ENCODE measurements at regions not wholly inside any gene's neighbourhood (a gene's known extent, or its start where the extent isn't known, plus 50 kb on each side); places are given as distances from the start of the nearest gene placed in this dataset.
"Not testable (repeated sequence)": the region's sequence is repeated elsewhere in the genome, so short reads cannot be mapped to it uniquely, and the experiment has no call there.

DNA sequence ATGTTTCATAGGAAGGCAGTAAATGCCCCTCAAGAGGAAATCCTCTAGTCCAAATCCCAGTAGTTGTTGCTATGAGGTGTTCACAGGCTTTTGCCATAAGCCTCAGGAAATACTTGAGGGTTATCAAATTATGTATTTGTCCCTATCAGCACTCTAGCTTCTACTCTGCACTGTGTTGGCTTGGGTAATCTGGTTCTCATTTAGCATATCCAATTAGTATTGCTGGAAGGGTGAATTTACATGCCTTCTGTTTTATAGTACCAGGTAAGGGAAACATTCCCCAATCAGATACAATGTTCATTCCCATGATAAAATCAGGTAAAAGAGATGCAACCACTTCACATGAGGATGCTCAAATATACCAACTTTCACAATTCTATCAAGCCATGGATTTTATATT, 211.2 kb downstream of the S1PR1 start:
- ATAC-seq (no peak), DNase-seq (ENCODE audit: low read depth in 1 of 2, low spot score in 1 of 2) (no peak), FAIRE-seq (no peak)
- Histone ChIP-seq H3K9me3 (no peaks in the 10 kb centered on the region), H3K4me2 (no peak overlapping the region), H3K4me1 (no peaks in the 10 kb centered on the region), H3K27ac (no peak overlapping the region), H3K4me3 (no peak overlapping the region)
- ChIA-PET POLR2A (no interaction called here), CTCF (no interaction called here)
- TF ChIP-seq, protein P1, sequence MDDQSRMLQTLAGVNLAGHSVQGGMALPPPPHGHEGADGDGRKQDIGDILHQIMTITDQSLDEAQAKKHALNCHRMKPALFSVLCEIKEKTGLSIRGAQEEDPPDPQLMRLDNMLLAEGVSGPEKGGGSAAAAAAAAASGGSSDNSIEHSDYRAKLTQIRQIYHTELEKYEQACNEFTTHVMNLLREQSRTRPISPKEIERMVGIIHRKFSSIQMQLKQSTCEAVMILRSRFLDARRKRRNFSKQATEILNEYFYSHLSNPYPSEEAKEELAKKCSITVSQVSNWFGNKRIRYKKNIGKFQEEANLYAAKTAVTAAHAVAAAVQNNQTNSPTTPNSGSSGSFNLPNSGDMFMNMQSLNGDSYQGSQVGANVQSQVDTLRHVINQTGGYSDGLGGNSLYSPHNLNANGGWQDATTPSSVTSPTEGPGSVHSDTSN (IDR thresholded peaks at IDR 0.05): no peak
- no peak for TF ChIP-seq CHD2 (IDR thresholded peaks at IDR 0.05; ENCODE audit: low read length, partially characterized antibody)
- TF ChIP-seq, protein P2, sequence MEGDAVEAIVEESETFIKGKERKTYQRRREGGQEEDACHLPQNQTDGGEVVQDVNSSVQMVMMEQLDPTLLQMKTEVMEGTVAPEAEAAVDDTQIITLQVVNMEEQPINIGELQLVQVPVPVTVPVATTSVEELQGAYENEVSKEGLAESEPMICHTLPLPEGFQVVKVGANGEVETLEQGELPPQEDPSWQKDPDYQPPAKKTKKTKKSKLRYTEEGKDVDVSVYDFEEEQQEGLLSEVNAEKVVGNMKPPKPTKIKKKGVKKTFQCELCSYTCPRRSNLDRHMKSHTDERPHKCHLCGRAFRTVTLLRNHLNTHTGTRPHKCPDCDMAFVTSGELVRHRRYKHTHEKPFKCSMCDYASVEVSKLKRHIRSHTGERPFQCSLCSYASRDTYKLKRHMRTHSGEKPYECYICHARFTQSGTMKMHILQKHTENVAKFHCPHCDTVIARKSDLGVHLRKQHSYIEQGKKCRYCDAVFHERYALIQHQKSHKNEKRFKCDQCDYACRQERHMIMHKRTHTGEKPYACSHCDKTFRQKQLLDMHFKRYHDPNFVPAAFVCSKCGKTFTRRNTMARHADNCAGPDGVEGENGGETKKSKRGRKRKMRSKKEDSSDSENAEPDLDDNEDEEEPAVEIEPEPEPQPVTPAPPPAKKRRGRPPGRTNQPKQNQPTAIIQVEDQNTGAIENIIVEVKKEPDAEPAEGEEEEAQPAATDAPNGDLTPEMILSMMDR (IDR thresholded peaks at IDR 0.05): no peak
- no peak for TF ChIP-seq HOXB5 (CRISPR knock-in tag; IDR thresholded peaks at IDR 0.05)
- TF ChIP-seq RAD21 (conservative IDR thresholded peaks at IDR 0.05 in 1 of 2, IDR thresholded peaks at IDR 0.05 in 1 of 2): no peak
- no peak for TF ChIP-seq ZC3H11A (IDR thresholded peaks at IDR 0.05)
- TF ChIP-seq, protein P3, sequence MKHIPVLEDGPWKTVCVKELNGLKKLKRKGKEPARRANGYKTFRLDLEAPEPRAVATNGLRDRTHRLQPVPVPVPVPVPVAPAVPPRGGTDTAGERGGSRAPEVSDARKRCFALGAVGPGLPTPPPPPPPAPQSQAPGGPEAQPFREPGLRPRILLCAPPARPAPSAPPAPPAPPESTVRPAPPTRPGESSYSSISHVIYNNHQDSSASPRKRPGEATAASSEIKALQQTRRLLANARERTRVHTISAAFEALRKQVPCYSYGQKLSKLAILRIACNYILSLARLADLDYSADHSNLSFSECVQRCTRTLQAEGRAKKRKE (CRISPR knock-in tag; IDR thresholded peaks at IDR 0.05; ENCODE audit: low read depth): no peak
- TF ChIP-seq MAZ (IDR thresholded peaks at IDR 0.05; ENCODE audit: borderline replicate concordance, low read depth, low read length): no peak
- TF ChIP-seq, protein P4, sequence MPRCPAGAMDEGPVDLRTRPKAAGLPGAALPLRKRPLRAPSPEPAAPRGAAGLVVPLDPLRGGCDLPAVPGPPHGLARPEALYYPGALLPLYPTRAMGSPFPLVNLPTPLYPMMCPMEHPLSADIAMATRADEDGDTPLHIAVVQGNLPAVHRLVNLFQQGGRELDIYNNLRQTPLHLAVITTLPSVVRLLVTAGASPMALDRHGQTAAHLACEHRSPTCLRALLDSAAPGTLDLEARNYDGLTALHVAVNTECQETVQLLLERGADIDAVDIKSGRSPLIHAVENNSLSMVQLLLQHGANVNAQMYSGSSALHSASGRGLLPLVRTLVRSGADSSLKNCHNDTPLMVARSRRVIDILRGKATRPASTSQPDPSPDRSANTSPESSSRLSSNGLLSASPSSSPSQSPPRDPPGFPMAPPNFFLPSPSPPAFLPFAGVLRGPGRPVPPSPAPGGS (IDR thresholded peaks at IDR 0.05): no peak
- TF ChIP-seq RCOR1 (IDR thresholded peaks at IDR 0.05; ENCODE audit: low read depth, low read length): no peak

DNA sequence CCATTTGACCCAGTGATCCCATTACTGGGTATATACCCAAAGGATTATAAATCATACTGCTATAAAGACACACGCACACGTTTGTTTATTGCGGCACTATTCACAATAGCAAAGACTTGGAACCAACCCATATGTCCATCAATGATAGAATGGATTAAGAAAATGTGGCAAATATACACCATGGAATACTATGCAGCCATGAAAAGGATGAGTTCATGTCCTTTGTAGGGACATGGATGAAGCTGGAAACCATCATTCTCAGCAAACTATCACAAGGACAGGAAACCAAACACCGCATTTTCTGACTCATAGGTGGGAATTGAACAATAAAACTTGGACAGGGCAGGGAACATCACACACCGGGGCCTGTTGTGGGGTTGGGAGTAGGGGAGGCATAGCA, 213.9 kb downstream of the S1PR1 start:
- POLR2A ChIA-PET; CTCF ChIA-PET; ATAC-seq; DNase-seq (ENCODE audit: low read depth in 1 of 2, low spot score in 1 of 2); H3K4me2 ChIP-seq; H3K27ac ChIP-seq; FAIRE-seq; H3K4me1 ChIP-seq; H3K9me3 ChIP-seq; H3K4me3 ChIP-seq: not testable (repeated sequence)
- 21% methylated on average over 5 of the region's 5 CpGs for whole genome bisulfite sequencing (ENCODE audit: missing lambda C conversion rate)

DNA sequence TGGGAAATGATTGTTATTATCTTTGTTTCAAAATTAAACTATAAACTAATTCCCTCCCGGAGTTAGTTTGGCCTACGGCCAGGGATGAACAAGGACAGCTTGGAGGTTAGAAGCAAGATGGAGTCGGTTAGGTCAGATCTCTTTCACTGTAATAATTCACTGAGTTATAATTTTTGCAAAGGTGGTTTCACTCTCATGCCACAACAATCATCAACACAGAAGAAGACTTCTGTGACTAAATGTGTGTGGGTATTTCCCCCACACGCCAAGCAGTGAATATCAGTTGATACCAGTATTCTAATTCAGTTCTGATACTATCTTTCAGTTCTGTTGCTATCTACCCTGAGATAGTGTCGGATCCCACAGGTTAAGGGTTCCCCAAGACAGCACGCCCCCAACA, 215.1 kb downstream of the S1PR1 start:
- H3K9me3 ChIP-seq: no peaks in the 10 kb centered on the region
- no peaks in the 10 kb centered on the region for H3K4me1 ChIP-seq
- ChIA-PET CTCF (no interaction called here), POLR2A (no interaction called here)
- DNase-seq (ENCODE audit: low read depth in 1 of 2, low spot score in 1 of 2) (no peak), FAIRE-seq (no peak), ATAC-seq (no peak)
- no peak overlapping the region for H3K27ac ChIP-seq
- 8% methylated on average over 6 of the region's 6 CpGs for WGBS (ENCODE audit: missing lambda C conversion rate)
- TF ChIP-seq TP53 (CRISPR knock-in tag; IDR thresholded peaks at IDR 0.05) (no peak), SMC3 (IDR thresholded peaks at IDR 0.05) (no peak), MYC (IDR thresholded peaks at IDR 0.05; ENCODE audit: borderline replicate concordance, low read length) (no peak), CHD2 (IDR thresholded peaks at IDR 0.05; ENCODE audit: low read length, partially characterized antibody) (no peak), CHD4 (IDR thresholded peaks at IDR 0.05; ENCODE audit: borderline replicate concordance) (no peak), HEYL (CRISPR knock-in tag; IDR thresholded peaks at IDR 0.05) (no peak), CBX2 (IDR thresholded peaks at IDR 0.05; ENCODE audit: borderline replicate concordance, low read depth) (no peak), ESRRA (IDR thresholded peaks at IDR 0.05; ENCODE audit: borderline replicate concordance, low read length) (no peak), FOXS1 (CRISPR knock-in tag; IDR thresholded peaks at IDR 0.05) (no peak)
- TF ChIP-seq, protein P5, sequence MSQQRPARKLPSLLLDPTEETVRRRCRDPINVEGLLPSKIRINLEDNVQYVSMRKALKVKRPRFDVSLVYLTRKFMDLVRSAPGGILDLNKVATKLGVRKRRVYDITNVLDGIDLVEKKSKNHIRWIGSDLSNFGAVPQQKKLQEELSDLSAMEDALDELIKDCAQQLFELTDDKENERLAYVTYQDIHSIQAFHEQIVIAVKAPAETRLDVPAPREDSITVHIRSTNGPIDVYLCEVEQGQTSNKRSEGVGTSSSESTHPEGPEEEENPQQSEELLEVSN (IDR thresholded peaks at IDR 0.05; ENCODE audit: borderline replicate concordance, low read depth): no peak
- TF ChIP-seq, protein P6, sequence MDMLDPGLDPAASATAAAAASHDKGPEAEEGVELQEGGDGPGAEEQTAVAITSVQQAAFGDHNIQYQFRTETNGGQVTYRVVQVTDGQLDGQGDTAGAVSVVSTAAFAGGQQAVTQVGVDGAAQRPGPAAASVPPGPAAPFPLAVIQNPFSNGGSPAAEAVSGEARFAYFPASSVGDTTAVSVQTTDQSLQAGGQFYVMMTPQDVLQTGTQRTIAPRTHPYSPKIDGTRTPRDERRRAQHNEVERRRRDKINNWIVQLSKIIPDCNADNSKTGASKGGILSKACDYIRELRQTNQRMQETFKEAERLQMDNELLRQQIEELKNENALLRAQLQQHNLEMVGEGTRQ (IDR thresholded peaks at IDR 0.05): no peak
- H3K4me2 ChIP-seq: no peak overlapping the region
- H3K4me3 ChIP-seq: no peak overlapping the region

All from A549 (cell line).